CD4-positive, alpha-beta T cell treated with Interleukin-10 for 1 hour (primary cell): ENCODE measurements at regions not wholly inside any gene's neighbourhood (a gene's known extent, or its start where the extent isn't known, plus 50 kb on each side); places are given as distances from the start of the nearest gene placed in this dataset.

Experiments used
- DNase-seq: peaks from one replicate; pipeline ENCODE4 v3.0.0-alpha.2; 2020

DNA sequence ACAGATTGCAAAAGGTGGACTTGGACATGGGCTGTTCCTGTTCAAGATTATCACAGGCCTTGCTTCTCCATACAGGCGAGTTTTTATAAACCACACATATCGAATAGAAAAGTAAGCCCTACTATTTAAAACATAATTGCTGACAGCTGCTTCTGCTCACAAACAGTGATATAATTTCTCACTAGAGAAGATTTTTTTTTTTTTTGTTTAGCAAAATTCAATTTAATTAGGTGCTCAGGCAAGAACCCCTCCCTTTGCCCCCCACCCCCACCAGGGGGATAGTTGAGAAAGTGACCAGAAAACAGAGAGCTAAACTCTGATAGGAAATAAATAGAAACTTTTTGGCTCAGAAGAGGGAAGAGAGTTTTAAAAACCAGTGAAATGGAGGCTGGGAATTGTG lies 132.8 kb upstream of the CRY1 start:
- no peak for DNase-seq

DNA sequence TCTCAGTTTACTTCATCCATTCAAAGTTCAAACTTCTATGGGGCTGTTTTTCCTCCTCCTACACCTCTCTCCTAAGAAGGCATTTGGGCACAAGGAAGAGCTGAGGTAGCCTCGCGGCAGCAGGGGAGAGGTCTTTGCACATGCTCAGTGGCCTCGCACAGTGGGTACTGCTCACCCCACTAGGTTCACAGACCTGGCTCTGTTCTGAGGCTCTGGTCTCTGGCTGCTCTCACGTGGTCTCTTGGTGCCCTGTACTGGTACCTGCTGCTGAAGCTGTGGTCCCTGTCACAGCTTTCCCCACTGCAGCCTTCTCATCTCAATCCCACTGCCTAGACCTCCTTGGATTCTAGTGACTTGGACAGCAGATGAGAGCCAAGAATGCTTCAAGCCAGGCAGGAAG lies 134.7 kb upstream of the CRY1 start:
- no peak for DNase-seq

DNA sequence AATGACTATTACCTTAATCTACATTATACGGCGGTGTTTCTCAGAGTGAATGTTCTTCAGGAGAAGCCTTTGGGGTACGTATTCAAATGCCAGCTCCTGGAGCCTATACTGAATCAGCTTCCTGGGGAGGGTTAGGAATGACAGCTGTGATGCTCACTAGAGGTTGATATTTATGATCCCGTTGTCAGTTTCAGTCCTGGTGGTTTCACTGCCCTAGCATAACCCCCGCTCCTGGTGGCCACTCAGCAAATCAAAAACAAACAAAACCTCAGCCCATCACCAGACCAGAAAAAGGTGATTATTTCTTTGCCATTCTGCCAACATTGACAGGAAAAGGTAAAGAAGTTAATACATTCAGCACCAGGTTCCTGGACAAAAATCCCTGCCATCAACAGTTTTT lies 136.5 kb upstream of the CRY1 start:
- DNase-seq = no peak

DNA sequence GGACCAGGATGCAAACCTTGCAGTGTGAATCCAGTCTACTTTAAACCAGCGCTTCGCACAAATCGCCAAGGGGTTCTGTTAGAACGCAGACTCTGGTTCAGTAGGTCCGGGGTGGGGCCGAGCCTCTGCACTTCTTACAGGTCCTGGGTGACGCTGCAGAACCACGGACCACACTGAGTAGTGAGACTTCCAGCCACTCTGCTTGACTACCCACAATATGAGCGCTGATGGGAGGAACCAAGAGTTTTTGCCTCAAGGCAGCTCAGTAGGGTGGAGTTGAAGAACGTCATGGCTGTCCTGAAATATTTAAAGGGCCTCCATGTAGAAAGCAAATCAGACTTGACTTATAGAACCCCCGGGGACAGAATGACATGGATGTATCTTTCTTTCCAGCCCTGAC lies 138.0 kb upstream of the CRY1 start:
- DNase-seq = no peak

DNA sequence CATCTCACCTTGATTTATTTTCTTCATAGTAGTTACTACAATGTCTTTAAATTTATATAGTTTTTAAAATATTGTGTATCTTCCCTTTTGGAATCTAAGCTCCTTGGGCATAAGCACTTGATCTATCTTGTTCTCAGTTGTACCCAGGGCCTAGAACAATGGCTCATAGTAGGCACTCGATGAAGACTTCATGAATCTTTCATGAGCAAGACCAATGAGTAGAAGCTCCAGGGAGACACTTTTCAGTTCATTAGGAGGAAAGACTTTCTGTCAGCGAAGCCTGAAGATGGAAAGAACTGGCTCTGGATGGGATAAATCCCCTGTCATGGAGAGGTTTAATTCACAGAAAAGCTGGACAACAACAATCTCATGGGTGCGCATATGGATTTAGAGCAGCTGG lies 140.2 kb upstream of the CRY1 start:
- DNase-seq = no peak

DNA sequence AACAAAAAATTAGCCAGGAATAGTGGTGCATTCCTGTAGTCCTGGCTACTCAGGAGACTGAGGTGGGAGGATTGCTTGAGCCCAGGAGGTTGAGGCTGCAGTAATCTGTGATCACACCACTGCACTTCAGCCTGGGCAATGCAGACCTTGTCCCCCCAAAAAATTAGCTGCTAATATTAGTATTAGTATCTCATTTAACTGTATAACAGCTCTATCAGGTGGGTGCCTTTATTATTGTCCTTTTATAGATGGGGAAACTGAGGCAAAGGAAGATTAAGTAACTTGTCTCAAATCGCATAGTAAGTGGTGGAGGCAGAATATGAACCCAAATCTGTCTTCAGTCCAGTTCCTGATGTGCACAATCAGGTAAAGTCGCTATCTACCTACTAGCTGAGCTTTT lies 142.3 kb upstream of the CRY1 start:
- no peak for DNase-seq

DNA sequence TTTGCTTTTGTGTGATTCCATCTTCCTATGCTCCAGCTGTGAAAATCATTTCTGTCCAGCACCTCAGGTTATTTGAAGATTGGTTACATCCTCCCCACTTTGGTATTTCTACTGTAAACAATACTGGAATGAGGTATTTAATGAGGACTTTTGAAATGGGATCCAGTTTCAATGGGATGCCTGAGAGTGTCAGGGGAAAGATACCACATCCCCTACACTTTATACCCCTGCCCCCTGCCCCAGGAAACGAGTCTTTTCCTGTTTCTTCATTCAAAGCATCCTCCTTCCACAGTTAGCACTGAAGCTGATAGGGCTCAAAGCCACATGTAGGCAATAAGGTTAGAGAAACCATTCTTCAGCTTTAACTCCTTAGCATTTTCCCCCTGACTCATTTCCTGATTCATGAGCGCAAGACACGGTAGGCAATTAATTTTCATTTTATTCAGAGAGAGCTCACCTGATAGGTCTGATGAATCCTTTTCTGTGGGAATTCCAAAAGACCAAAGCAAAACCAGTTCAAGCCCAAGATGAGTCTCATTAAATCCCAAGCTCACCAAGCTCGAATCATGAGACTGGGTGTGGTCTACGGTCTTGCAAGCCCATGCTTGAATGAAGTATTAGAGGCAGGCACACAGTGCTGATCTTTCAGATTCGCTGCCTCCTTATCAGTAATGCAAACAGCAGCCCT lies 143.6 kb upstream of the CRY1 start:
- DNase-seq = no peak

DNA sequence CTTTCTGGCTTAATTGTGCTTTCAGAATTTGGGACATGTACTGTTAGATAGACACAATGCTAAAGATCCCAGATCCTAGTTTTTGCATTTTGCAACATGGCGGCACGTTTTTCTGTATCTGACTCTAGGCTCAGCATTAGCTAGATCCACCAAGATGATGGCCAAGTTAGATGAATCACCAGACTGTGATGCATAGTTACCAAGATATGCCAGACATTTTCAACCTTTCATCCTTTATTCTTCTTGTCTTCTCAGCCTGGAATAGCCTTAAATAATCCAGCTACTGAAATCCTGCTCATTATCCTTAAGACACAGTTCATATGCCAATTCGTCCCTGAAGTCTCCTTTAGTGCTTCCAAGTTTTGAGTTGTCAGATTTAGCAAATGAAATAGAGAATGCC lies 144.9 kb upstream of the CRY1 start:
- no peak for DNase-seq

DNA sequence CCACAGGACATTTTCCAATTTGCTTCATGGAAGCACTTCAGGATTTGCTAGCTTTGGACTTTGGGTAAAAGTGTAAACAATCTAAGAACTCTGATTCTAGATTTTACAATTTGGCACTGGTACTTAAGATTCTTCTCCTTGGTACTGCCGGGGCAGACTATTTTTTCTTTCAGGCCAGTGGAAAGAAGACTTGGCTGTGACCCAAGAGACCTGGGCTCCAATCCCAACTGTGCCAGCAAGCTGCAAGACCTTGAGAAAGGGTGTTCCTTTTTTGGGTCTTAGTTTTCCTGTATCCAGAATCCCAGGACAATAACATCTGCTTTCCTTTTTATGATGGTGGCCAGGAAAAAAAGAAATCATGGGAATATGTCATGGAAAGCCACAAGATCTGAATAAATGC lies 148.1 kb upstream of the CRY1 start:
- DNase-seq = no peak

DNA sequence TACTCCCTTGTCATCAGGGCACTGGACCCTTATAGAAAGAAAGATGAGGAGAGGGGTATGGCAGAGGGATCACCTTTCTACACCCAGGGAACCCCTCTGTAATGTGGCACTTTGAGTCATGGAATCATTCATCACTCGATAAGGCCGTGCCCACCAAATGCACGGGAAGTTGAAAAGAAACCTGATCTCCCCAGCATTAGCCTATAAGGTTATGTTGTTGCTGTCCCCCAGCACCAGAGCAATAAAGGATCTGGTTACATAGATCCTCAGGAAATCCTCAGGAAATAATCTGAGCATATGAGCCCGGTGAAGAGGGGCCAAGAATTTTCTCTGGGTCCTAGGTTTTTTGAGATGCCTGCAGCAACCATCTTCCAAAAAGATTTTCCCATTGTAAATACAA lies 148.8 kb upstream of the CRY1 start:
- no peak for DNase-seq

DNA sequence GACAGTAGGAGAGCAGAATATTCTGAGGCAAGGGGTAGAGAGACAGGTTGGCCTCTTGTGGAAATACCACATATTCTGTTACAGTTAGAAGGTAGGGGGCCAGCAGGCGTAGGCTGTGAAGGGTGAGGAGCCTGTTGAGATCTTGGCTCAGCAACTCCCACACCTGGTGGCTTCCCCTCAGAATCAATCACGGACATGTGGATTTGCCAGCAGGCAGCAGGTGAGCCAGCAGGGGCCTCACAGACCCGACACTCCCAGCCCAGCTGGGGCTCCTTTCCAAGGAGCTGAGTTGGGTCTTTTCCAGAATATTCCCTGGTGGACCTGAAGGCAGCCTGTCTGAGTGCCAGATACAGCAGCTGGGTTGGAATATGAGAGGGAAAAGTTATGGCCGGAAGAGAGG lies 150.0 kb upstream of the CRY1 start:
- DNase-seq = no peak

DNA sequence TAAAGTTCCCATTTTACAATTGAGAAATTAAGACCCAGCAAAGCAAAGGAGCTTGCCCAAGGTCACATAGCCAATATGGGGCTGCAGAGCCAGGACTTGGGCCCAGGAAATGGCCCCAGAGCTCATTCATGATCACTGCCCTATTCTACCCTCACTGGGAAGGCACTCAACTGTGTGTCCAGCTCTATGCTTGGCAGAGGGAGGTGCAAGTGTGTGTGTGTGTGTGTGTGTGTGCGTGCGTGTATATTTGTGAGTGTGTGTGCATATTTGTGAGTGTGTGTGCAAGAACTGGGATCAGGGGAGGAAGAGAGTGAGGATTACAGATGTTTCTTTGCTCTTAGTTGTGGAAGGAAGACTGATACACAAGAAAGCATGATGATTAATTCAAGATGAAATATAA lies 151.2 kb upstream of the CRY1 start:
- no peak for DNase-seq

DNA sequence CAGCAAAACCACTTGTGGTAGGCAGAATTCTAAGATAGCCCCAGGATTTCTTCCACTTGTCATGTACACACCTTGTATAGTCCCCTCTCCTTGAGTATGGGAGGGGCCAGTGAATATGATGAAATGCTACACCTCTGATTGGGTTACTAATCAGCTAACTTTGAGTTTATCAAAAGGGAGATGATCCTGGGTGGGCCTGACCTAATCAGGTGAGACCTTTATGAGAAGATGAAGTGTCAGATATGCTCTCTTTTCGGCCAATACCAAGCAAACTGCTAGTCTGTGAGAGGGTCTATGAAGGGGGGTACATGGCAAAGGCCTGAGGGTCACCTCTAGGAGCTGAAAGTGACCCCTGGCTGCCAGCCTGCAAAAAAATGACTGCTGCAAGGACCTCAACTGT lies 154.3 kb upstream of the CRY1 start:
- no peak for DNase-seq

DNA sequence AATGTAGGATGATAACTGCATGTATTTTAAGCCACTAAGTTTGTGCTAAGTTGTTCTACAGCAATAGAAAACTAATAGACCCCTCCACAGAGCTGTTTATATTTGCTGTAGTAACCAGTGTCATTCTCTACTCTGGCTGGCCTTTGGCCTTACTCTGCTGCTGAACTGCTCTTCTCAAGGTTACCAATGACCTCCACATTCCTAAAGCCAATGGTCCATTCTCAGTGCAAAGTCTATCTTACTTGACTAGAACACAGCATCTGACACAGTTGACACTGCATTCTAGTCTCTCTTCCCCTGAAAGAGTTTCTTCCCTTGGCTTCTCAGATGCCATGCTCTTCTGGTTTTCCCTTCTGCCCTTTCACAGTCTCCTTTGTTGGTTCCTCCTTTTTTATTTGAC lies 154.8 kb upstream of the CRY1 start:
- DNase-seq = no peak

DNA sequence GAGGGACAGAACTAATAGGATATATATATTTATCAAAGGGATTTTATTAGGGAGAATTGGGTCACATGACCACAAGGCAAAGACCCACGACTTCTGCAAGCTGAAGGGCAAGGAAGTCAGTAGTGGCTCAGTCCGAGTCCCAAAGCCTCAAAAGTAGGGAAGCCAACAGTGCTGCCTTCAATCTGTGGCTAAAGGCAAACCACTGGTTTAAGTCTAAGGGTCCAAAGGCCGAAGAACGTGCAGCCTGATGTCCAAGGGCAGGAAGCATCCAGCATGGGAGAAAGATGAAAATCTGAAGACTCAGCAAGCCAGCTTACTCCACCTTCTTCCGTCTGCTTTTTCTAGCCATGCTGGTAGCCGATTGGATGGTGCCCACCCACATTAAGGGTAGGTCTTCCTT lies 157.9 kb upstream of the CRY1 start:
- no peak for DNase-seq

DNA sequence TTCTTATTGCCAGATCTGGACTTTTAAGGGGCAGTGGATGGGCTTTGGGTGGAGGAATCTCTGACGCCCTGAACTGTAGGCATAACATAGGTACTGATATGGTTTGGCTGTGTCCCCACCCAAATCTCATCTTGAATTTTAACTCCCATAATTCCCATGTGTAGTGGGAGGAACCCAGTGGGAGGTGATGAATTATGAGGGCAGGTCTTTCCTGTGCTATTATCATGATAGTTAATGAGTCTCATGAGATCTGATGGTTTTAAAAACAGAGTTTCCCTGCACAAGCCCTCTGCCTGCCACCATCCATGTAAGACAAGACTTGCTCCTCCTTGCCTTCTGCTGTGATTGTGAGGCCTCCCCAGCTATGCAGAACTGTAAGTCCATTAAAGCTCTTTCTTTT lies 160.0 kb upstream of the CRY1 start:
- no peak for DNase-seq

DNA sequence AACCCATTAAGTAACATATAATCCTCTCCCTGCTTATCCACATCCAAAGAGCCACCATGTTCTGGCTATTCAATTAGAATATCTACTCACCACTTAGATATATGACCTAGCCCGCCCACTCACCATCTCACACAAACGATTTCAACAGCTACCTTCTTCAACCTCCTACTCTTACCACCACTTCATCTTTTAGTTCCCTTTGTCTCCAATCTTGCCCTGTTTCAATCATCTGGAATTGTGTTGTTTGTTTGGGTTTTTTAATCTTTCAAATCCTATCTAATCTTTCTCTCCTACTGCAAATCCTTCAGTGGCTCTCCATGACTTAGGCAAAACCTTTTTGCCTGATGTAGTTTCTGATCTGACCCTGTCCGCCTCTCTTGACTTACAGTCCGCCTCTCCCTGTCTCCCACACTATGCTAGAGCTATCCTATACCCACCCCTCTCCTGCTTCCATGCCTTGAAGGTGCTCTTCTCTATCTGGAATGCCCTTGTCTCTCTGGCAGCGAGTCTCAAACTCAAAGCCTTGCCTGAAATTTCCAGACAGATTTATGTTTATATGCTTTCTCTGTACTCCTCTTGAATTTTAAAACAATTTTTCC lies 161.0 kb upstream of the CRY1 start:
- DNase-seq = no peak

DNA sequence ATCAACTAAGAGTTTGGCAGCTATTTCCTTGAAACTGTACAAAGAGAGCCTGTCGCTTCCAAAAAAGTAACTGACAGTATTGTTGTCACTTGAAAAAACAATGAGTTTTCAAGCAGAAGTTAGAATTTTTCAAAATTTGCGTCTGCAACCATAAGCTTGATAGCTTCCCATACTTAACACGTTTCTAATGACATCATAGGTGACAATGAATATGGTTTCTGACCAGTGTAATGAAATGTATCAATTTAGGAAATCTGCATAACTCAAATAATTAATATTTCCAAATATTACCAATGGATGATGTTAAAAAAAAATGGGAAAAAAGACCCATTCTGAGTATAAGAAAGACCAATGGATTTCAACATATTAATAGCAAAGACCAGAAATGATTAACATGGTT lies 165.4 kb upstream of the CRY1 start:
- no peak for DNase-seq

DNA sequence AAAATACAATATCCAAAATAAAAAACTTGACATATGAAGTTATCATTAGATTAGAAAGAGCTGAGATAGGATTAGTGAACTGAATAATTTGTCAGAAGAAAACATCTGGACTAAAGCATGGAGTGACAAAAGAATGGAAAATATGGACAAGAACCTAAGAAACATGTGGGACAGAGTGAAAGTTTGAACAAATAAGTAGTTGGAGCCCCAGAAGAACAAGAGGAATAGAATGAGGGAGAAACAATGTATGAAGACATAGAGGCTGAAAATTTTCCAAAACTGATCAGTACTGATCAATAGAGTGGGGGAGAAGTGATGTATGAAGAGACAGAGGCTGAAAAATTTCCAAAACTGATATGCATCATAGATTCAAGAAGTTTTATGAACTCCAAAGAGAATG lies 170.6 kb upstream of the CRY1 start:
- no peak for DNase-seq

DNA sequence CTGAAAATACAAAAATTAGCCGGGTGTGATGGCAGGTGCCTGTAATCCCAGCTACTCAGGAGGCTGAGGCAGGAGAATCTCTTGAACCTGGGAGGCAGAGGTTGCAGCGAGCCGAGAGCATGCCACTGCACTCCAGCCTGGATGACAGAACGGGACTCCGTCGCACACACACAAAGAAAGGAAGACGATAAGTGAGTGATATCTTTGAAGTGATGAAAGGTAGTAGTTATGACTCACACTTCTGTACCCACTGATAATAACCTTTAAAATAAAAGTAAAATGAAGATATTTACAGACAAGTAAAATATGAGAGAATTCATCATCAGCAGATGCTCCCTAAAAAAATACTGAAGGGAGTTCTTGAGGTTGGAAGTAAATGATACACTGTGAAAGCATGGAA lies 171.3 kb upstream of the CRY1 start:
- DNase-seq = no peak

DNA sequence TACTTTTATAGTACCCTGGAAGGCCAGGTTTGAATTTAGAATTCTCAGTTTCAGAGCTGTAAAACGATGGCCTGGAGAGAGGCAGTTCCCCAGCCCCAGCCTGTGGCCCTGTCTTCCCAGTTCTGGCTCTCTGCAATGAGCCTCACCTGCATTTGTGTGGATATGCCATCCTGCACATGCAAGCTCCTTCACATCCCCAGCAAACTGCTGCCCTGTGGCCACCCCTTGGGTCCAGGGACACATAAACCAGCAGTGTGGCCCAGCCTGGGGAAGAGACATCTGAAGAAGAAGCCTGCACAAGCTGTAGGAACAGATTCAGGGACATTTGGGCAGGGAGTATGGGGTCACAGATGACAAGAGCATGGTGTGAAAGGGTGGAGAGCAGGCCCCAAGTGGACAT lies 174.3 kb upstream of the CRY1 start:
- no peak for DNase-seq

DNA sequence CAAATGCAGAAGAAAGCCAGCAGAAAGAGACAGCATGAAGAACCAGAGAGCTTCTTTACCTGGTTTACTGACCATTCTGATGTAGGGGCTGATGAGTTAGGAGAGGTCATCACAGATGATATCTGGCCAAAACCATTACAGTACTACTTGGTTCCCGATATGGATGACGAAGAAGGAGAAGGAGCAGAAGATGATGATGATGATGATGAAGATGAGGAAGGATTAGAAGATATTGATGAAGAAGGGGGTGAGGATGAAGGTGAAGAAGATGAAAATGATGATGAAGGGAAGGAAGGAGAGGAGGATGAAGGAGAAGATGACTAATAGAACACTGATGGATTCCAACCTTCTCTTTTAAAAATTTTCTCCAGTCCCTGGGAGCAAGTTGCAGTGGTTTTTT lies 178.2 kb upstream of the CRY1 start:
- DNase-seq = no peak

DNA sequence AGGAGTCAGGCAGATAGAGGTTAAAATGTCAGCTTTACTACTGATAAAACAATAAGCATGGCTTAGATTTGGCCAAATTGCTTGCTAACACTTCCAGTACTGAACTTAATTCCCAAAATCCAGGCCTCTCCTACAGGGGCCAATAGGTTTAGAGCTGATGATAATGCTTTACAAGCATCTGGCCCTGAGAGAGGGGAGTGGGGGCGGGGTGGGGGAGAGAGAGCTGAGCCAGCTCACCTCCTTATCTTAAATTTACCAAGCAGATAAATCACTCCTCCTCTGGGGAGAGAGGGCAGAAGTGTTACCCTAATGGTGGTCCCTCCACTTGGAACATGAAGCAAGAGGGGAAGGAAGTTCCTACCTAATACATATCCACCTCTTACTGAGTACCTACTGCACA lies 182.2 kb upstream of the CRY1 start:
- DNase-seq = no peak

DNA sequence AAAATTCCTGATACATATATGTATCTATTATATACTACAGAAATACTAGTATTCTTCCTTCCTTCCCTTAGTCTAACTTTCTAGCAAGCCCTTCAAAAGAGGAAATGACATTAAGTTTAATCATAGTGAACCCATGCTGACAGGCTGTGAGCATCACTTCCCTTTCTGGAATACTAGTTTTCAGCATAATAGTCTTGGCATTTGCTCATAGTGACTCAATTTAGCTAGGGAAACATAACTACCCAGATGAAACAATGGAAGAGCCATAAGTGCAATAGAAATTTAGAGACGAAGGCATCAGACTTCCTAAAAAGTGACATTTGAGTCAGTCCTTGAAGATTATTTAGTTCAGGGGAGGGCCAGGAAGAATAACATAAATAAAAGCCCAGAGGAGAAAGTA lies 184.5 kb upstream of the CRY1 start:
- peak; percentile 9 for DNase-seq

DNA sequence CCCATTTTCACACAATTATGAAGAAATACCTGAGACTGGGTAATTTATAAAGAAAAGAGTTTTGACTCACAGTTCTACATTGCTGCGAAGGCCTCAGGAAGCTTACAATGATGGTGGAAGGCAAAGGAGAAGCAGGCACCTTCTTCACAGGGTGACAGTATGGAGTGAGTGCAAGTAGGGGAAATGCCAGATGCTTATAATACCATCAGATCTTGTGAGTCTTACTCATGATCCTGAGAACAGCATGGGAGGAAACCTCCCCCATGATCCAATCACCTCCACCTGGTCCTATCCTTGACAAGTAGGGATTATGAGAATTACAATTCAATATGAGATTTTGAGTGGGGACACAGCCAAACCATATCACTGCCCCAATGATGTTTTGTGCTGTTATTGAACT lies 189.3 kb upstream of the CRY1 start:
- no peak for DNase-seq

DNA sequence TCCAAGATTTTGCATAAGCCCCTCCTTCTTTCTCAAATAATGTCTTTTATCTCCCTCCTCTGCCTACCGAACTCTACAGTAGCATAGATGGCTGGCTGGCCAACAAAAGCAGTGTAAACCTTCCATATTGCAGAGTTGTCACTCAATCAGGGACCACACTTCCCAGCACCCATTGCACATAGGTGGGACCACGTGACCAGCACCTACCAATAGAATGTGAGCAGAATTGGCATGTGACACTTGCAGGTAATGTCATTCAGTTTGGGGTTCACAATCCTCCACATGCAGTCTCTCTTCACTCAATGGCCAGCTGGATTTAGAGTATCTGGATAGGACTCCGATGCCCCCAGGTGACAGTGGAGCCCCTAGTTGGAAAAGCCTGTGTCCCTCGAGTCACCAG lies 190.3 kb upstream of the CRY1 start:
- DNase-seq = no peak
